MCF 10A (cell line): ENCODE measurements at regions not wholly inside any gene's neighbourhood (a gene's known extent, or its start where the extent isn't known, plus 50 kb on each side); places are given as distances from the start of the nearest gene placed in this dataset.

Source experiments
- BruUV-seq: library from RNA; stranded (reverse); fragments of 400-500 nt; replicated peaks from 2 replicates; lab custom pipeline; 2021; lab: Mats Ljungman, UMichigan
- CTCF ChIA-PET: fragments of 300-600 bp; sonication (Branson Sonifier 250); formaldehyde crosslinking; extraction: SDS; loops from one replicate; lab custom pipeline; 2021; ENCODE audit warnings: antibody characterized with exemption, inconsistent platforms; lab: Yijun Ruan, JAX
- POLR2A ChIA-PET: fragments of 300-600, 350-650 bp; sonication (Branson Sonifier 250); formaldehyde crosslinking; extraction: SDS; loops from one replicate; lab custom pipeline; 2020; ENCODE audit warnings: antibody characterized with exemption, inconsistent platforms; lab: Yijun Ruan, JAX
- DNase-seq: peaks from one replicate; pipeline ENCODE4 v3.0.0-alpha.2; 2018; ENCODE audit not compliant: unreplicated experiment
- H3K27ac Mint-ChIP-seq: one replicate; pipeline ENCODE4 v1.8.0; 2022; ENCODE audit warnings: mild to moderate bottlenecking, low read depth, mixed read lengths; ENCODE audit not compliant: unreplicated experiment
- H3K27me3 Mint-ChIP-seq: one replicate; pipeline ENCODE4 v1.8.0; 2022; ENCODE audit warnings: mixed read lengths; ENCODE audit not compliant: insufficient read depth, unreplicated experiment
- H3K36me3 Mint-ChIP-seq: one replicate; pipeline ENCODE4 v1.8.0; 2022; ENCODE audit warnings: mild to moderate bottlenecking, moderate library complexity, mixed read lengths; ENCODE audit not compliant: insufficient read depth, unreplicated experiment
- H3K4me1 Mint-ChIP-seq: one replicate; pipeline ENCODE4 v1.8.0; 2022; ENCODE audit warnings: mixed read lengths; ENCODE audit not compliant: insufficient read depth, unreplicated experiment
- H3K4me3 Mint-ChIP-seq: one replicate; pipeline ENCODE4 v1.8.0; 2022; ENCODE audit warnings: mild to moderate bottlenecking, moderate library complexity, mixed read lengths; ENCODE audit not compliant: unreplicated experiment
- H3K9me3 Mint-ChIP-seq: one replicate; pipeline ENCODE4 v1.8.0; 2022; ENCODE audit warnings: mixed read lengths; ENCODE audit not compliant: unreplicated experiment
- CTCF ChIP-seq: fragments of 200-600 bp; IDR thresholded peaks from one replicate; pipeline ENCODE4 v1.8.0; 2022; ENCODE audit warnings: antibody characterized with exemption, mild to moderate bottlenecking; ENCODE audit not compliant: unreplicated experiment
- intact Hi-C: fragments of 100-400 bp; cut with micrococcal nuclease; formaldehyde crosslinking; loops from 2 replicates; pipeline ENCODE4 v1.14.1; 2022

GRCh38 chr4:134421734-134422133 is 220.1 kb upstream of the PABPC4L start:
- no peak for TF ChIP-seq CTCF
- BruUV-seq, result no TSS peak
- ChIA-PET CTCF (no interaction called here), POLR2A (no interaction called here)
- H3K27me3 Mint-ChIP-seq, result peaks cover 18% of the 10 kb centered on the region
- H3K4me1 Mint-ChIP-seq, result no peaks in the 10 kb centered on the region
- no peaks in the 10 kb centered on the region for H3K36me3 Mint-ChIP-seq
- no peak for DNase-seq
- no peaks in the 10 kb centered on the region for H3K9me3 Mint-ChIP-seq
- H3K27ac Mint-ChIP-seq, result no peak overlapping the region
- intact Hi-C loops, result no loop called here
- H3K4me3 Mint-ChIP-seq, result no peak overlapping the region

DNA sequence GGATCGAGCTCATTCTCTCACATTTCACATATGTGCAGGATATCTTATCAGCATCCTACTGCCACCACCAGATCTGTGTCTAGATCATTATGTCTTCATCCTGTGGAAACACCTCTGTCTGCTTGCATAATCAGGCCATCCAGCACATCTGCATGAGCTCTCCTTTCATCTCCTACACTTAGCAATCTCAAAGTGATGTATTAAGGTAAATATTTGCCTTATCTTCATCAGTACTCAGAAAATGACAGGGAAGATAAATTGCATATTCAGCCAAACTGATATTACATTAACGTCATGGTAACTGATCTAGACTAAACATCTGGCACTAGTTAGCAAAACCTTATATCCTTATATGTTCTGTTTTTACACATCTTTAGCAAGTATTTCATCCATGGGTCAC is 207.3 kb upstream of the PABPC4L start:
- no TSS peak for BruUV-seq
- no peak overlapping the region for H3K27ac Mint-ChIP-seq
- H3K4me3 Mint-ChIP-seq, result no peak overlapping the region
- ChIA-PET POLR2A (no interaction called here), CTCF (interaction anchor here (0.6 kb wide), 2 partner anchors 17 to 1254 kb away, joined by 3 to 4 read pairs; no protein-coding TSS in a partner anchor)
- H3K27me3 Mint-ChIP-seq, result no peaks in the 10 kb centered on the region
- no peaks in the 10 kb centered on the region for H3K9me3 Mint-ChIP-seq
- H3K36me3 Mint-ChIP-seq, result no peaks in the 10 kb centered on the region
- no peak for DNase-seq
- intact Hi-C loops, result no loop called here
- TF ChIP-seq CTCF, result no peak
- no peaks in the 10 kb centered on the region for H3K4me1 Mint-ChIP-seq

GRCh38 chr4:134401798-134402197 is 200.2 kb upstream of the PABPC4L start:
- no peaks in the 10 kb centered on the region for H3K4me1 Mint-ChIP-seq
- H3K9me3 Mint-ChIP-seq, result peaks cover 7% of the 10 kb centered on the region
- no peak for TF ChIP-seq CTCF
- CTCF ChIA-PET, result interaction anchor here (0.6 kb wide), 1 partner anchor 373 kb away, joined by 3 read pairs; no protein-coding TSS in a partner anchor
- no peak for DNase-seq
- H3K4me3 Mint-ChIP-seq, result no peak overlapping the region
- peaks cover 6% of the 10 kb centered on the region for H3K36me3 Mint-ChIP-seq
- intact Hi-C loops, result no loop called here
- H3K27me3 Mint-ChIP-seq, result no peaks in the 10 kb centered on the region
- no peak overlapping the region for H3K27ac Mint-ChIP-seq
- no TSS peak for BruUV-seq
- POLR2A ChIA-PET, result no interaction called here

GRCh38 chr4:134393592-134393991 is 192.0 kb upstream of the PABPC4L start:
- no TSS peak for BruUV-seq
- Mint-ChIP-seq H3K4me3 (no peak overlapping the region), H3K36me3 (peaks cover 6% of the 10 kb centered on the region), H3K27ac (no peak overlapping the region), H3K27me3 (no peaks in the 10 kb centered on the region), H3K9me3 (peaks cover 7% of the 10 kb centered on the region), H3K4me1 (no peaks in the 10 kb centered on the region)
- ChIA-PET CTCF (interaction anchor here (0.6 kb wide), 1 partner anchor 554 kb away, joined by 3 read pairs; no protein-coding TSS in a partner anchor), POLR2A (no interaction called here)
- TF ChIP-seq CTCF, result no peak
- intact Hi-C loops, result no loop called here
- DNase-seq, result no peak
